H7 (cell line): ENCODE measurements at regions not wholly inside any gene's neighbourhood (a gene's known extent, or its start where the extent isn't known, plus 50 kb on each side); places are given as distances from the start of the nearest gene placed in this dataset.

Experiments
- DNase-seq: peaks from one replicate; pipeline ENCODE4 v3.0.0; 2012
- H3K27me3 ChIP-seq: 2 replicates; pipeline ENCODE4 v1.6.0; 2011; ENCODE audit warnings: mild to moderate bottlenecking, low read length; ENCODE audit not compliant: control insufficient read depth, insufficient read depth
- H3K36me3 ChIP-seq: replicated peaks from 2 replicates; pipeline ENCODE4 v1.5.1; 2011; ENCODE audit warnings: low read length; ENCODE audit not compliant: control insufficient read depth, insufficient read depth
- H3K4me3 ChIP-seq: 2 replicates; pipeline ENCODE4 v1.5.1; 2011; ENCODE audit warnings: low read depth, mild to moderate bottlenecking, control low read depth, low read length, moderate library complexity; ENCODE audit not compliant: insufficient read depth

DNA sequence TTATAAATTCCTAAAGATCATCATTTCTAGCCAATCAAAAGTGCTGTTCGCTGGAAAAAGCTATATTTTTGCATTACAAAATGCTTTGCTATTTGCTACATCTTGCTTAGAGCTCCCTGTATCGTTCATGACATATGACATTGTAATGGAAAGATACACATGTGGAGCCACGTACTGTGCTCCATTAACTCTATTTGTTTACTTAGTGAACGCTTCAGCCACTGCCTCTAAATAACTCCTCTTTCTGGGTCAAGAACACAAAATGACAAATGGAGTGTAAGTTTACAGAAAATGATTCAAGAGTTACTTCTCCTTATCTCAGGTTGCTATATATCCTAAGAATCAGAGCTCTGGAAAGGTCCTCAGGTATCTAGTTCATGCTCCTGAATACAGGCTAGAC lies 329.1 kb upstream of the SMIM31 start:
- H3K27me3 ChIP-seq, result no peaks in the 10 kb centered on the region
- H3K36me3 ChIP-seq, result no peaks in the 10 kb centered on the region
- no peak overlapping the region for H3K4me3 ChIP-seq
- no peak for DNase-seq

GRCh38 chr4:164428561-164428960 lies 325.4 kb upstream of the SMIM31 start:
- H3K4me3 ChIP-seq, result no peak overlapping the region
- no peaks in the 10 kb centered on the region for H3K36me3 ChIP-seq
- no peaks in the 10 kb centered on the region for H3K27me3 ChIP-seq
- DNase-seq, result no peak

DNA sequence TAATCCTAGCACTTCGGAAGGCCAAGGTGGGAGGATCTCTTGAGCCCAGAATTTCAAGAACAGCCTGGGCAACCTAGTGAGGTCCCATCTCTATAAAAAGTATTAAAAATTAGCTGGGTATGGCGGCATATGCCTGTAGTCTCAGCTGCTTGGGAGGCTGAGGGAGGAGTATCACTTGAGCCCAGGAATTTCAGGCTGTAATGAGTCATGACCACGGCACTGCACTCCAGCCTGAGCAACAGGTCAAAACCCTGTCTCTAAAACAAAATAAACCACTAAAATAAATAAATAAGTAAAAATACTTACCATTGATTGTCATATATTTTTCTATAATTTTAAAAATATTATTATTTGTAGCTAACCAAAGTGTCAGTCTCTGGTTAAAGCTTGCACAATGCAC lies 315.6 kb upstream of the SMIM31 start:
- Histone ChIP-seq H3K4me3 (no peak overlapping the region), H3K36me3 (no peaks in the 10 kb centered on the region), H3K27me3 (no peaks in the 10 kb centered on the region)
- no peak for DNase-seq

GRCh38 chr4:164439037-164439436 lies 314.9 kb upstream of the SMIM31 start:
- no peaks in the 10 kb centered on the region for H3K27me3 ChIP-seq
- DNase-seq, result no peak
- no peak overlapping the region for H3K4me3 ChIP-seq
- H3K36me3 ChIP-seq, result no peaks in the 10 kb centered on the region

DNA sequence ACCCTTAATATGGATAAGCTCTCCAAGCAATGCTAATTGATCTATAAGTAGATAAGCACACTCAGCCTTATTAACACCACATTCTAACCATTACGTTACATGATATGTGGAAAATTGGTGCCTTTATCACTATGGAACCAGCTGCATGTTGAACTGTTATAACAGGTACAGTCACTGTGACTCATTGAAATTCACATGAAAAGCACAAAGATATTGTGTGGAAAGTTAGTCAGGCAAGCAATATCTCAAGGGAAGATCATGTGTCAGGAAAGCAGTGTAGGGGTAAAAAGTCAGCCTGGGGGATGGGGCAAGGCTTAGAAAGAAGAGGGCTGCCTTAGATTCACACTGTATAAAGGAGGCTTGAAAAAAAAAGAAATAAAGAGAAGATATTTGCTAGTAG lies 313.7 kb upstream of the SMIM31 start:
- Histone ChIP-seq H3K36me3 (no peaks in the 10 kb centered on the region), H3K27me3 (no peaks in the 10 kb centered on the region), H3K4me3 (no peak overlapping the region)
- DNase-seq, result no peak

DNA sequence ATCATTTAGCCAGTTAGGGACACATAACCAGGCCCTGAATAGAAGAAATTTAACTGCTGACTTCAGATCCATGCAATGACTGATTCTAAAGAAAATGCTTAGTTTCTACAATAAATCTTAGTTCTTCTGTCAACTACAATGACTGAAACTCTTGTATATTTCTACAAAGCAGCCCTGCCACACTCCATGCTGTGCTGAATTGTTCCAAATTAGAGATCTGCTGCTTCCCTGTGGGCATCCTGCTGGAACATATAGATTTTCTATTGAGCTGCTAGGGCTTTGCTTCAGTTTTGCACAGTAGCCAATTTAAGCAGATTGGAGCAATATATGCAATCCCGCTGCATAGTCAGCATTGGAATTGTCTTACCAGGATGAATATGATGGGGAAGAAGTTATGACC lies 312.8 kb upstream of the SMIM31 start:
- DNase-seq, result no peak
- H3K4me3 ChIP-seq, result no peak overlapping the region
- no peaks in the 10 kb centered on the region for H3K36me3 ChIP-seq

DNA sequence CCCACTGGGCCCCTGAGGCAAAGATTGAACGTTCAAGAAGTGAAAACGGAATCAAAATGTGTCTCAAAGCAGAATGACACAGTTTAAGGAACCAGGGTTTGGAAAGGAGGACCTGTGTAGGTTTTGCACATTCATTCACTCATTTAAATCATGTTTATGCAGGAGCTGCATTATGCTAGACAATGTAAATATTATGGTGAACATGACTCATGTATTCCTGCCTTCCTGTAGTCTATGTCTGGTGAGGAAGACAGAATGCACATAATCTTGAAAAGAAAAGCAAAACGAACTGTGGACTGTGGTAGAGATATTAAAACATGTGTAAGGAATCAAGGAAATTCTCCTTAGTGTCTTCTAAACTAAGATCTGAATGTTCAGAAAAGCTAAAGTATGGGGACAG lies 311.8 kb upstream of the SMIM31 start:
- H3K27me3 ChIP-seq, result no peaks in the 10 kb centered on the region
- no peak for DNase-seq
- H3K36me3 ChIP-seq, result no peaks in the 10 kb centered on the region
- H3K4me3 ChIP-seq, result no peak overlapping the region

More for the DNA sequence above, 312.8 kb upstream of the SMIM31 start:
- no peaks in the 10 kb centered on the region for H3K27me3 ChIP-seq

DNA sequence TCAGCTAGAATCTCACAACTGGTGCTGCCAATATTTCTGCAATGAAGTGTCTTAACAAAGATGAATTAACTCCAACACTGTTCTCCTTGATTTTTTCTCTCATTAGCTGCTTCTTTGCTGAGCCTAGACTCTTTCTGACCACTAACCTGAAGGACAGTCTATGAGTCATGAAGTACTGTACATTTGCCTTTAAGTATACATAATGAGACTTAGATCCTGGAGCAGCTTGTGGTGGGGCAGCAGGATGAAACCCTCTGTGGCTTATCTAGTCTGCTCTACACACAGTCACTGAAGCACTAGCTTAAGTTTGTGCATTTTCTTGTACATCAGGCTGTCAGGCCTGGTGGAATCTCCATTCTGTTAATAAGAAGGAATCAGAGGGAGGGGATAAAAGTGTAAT lies 307.4 kb upstream of the SMIM31 start:
- H3K4me3 ChIP-seq, result no peak overlapping the region
- no peaks in the 10 kb centered on the region for H3K36me3 ChIP-seq
- DNase-seq, result no peak
- no peaks in the 10 kb centered on the region for H3K27me3 ChIP-seq

DNA sequence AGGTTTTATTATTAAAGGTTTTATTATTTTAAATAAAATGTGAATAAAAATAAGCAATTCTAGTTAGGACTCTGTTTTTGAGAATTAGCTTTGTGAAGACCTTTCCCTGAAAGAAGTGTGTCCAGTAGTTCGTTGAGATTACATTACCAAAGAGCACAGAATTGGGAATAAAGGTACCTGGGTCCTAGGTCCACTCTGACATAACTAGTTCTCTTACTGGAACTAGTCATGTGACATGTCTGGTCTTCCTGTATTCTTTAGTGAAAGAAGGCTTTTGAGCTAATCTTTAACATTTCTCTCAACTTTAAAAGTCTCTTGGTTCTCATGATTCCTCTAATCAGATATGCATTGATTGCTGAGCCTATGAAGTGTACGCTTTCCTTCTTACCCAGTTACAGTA lies 292.0 kb upstream of the SMIM31 start:
- H3K36me3 ChIP-seq, result no peaks in the 10 kb centered on the region
- DNase-seq, result no peak
- H3K4me3 ChIP-seq, result no peak overlapping the region
- H3K27me3 ChIP-seq, result no peaks in the 10 kb centered on the region

GRCh38 chr4:164462471-164462870 lies 291.5 kb upstream of the SMIM31 start:
- H3K36me3 ChIP-seq, result no peaks in the 10 kb centered on the region
- DNase-seq, result no peak
- no peak overlapping the region for H3K4me3 ChIP-seq
- H3K27me3 ChIP-seq, result no peaks in the 10 kb centered on the region

DNA sequence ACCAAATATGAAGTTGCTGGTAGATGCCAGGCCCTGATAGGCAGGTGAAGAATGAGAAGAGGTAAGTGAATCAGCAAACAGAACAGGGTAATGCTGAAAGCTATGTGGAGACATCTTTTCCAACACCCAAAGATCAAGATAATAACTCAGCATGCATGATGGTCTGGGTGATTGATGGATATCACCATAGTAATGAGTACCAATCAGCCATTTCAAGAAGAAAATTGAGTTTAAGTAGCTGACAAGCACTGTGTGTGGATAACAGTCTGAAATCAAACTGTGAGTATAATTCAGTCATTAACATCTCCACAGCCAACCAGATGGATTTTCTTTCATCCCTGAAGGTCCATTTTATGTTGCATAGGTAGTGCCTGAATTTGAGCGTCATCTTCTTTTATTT lies 289.6 kb upstream of the SMIM31 start:
- DNase-seq, result no peak
- no peaks in the 10 kb centered on the region for H3K27me3 ChIP-seq
- no peak overlapping the region for H3K4me3 ChIP-seq
- H3K36me3 ChIP-seq, result no peaks in the 10 kb centered on the region

- Histone ChIP-seq H3K36me3 (no peaks in the 10 kb centered on the region), H3K27me3 (no peaks in the 10 kb centered on the region), H3K4me3 (no peak overlapping the region)
- no peak for DNase-seq
These were observed 286.4 kb upstream of the SMIM31 start for GRCh38 chr4:164467493-164467892.

- no peak overlapping the region for H3K4me3 ChIP-seq
- H3K36me3 ChIP-seq, result no peaks in the 10 kb centered on the region
- no peaks in the 10 kb centered on the region for H3K27me3 ChIP-seq
- no peak for DNase-seq
These were observed 272.4 kb upstream of the SMIM31 start for GRCh38 chr4:164481306-164482091.

DNA sequence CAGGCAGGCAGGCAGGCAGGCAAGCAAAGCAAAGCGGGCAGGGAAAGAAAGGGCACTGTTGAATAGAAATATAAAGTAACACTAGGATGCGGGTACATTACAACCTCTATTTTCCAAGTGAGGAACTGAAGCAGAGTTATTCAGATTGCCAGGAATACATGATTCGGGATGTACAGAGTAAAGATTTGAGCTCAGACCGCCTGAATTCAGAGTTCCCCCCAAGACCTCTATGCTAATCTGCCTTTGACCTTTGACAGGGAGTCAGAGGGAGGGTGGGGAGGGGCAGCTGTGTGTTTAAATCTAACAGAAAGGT lies 271.9 kb upstream of the SMIM31 start:
- Histone ChIP-seq H3K36me3 (no peaks in the 10 kb centered on the region), H3K27me3 (no peaks in the 10 kb centered on the region), H3K4me3 (no peak overlapping the region)
- no peak for DNase-seq

DNA sequence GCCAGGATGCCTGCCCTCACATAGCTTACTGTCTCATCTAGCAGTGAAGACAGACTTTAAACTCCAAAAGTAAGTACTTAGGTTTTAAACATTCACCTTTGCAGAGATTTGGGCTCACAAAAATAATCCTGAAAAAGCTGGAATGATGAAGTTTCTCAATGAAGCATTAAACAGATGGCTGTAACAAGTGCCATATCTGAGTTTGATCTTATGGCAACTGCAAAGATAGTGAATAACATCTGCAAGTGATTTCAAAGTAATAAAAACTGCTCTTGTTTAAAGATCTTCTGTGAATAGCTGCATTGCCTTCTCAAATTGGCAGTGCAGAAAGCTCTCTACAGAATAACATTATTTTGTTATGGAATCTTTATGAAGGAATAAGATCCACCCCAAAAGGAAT lies 271.2 kb upstream of the SMIM31 start:
- no peak for DNase-seq
- Histone ChIP-seq H3K27me3 (no peaks in the 10 kb centered on the region), H3K4me3 (no peak overlapping the region), H3K36me3 (no peaks in the 10 kb centered on the region)

GRCh38 chr4:164483711-164484110 lies 270.2 kb upstream of the SMIM31 start:
- Histone ChIP-seq H3K27me3 (no peaks in the 10 kb centered on the region), H3K4me3 (no peak overlapping the region), H3K36me3 (no peaks in the 10 kb centered on the region)
- no peak for DNase-seq
